ENCODE measurements at regions not wholly inside any gene's neighbourhood (a gene's known extent, or its start where the extent isn't known, plus 50 kb on each side); places are given as distances from the start of the nearest gene placed in this dataset.
"Not testable (repeated sequence)": the region's sequence is repeated elsewhere in the genome, so short reads cannot be mapped to it uniquely, and the experiment has no call there.

DNA sequence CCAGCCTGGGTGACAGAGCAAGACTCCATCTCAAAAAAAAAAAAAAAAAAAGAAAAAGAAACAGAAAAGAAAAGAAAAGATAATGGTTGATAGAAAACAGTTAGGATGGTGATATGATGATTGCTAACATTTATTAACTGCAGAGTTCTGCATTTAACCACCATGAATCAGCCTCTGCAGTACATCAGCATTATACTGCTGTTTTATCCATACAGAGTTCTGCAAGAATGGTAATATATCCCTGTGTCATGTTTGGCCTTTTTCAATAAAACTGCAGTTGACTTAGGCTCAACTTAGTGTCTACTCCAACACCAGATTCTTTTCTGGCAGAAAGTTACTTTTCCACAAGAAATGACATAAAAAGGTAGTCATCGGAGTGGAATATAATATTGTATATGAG is 62.6 kb downstream of the DUSP6 start:
- DNase-seq = no peak

DNA sequence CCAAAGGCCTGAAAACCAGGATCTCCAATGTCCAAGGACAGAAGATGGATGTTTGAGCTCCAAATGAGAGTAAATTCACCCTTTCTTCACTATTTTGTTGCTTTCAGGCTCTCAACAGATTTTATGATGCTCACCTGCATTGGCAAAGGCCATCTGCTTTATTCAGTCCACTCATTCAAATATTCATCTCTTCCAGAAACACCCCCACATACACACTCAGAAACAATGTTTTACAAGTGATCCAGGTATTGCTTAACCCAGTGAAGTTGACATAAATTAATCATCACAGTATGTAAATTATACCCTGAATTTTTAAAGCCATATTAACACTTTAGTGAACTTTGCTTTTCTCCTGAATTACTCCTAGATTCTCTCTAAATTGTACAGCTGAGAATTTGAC is 63.3 kb downstream of the DUSP6 start:
- no peak for DNase-seq

DNA sequence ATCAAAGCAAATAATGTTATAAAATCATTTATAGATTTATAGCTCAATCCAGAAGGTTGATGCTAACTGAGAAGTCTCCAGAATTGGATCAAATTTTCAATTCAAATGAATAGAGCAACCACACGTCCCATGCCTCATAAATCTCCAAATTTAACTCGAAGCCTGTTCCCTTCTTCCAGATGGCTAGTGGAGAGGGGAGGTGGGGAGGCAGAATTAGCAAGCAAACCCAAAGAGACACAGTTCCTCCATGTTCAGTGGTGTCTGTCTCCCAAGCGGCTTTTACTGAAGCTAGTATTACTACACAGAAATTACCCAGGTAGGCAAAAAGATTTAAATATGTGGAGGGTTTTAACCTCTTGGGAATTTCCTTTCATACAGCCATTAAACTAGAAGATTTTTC is 65.8 kb downstream of the DUSP6 start:
- no peak for DNase-seq

DNA sequence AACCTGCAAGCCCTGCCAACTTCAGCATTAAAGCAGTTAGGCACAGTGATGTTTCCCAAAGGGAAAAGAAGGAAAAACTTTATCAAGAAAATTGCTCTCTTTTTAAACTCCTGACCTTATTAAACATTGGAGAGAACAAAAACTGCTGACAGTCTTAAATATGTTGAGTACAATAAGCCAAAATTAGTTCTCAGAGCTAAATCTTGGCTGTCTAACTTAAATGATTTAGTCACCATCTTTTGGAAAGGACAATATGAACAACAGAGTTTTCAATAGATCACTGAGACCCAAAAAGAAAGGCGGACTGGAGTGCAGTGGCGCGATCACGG is 70.8 kb downstream of the DUSP6 start:
- DNase-seq = no peak

DNA sequence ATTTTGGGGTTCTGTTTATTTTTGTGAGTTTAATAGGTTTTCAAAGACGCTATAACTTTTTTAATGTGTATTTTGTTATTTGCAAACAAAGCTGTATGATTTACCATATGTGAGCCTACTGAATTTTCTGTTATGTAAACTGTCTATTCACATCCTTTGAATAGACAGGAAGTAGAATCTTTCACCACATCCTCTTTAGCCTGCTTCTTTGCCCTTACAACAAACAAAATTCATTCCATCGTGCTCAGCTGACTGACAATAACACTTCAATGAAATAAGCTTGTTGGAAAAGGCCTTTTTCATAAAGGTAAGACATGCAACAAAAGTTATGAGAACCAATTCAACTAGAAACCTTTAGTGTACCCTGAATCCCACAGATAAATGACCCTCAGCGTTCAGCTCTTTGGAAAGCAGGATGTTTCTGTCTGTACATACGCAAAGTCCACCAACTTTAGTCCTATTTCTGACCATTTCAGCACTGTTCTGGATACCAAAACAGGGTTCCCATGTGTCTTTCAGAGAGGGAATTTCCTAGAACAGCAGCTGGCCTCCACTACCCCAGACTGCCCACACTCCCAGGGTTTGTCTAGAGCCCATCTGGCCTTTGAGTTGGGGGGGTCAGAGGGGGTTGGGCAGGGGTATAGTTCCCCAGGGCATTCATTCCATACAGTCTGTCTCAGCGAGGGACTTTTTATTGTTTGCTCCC is 71.3 kb downstream of the DUSP6 start:
- no peak for DNase-seq

DNA sequence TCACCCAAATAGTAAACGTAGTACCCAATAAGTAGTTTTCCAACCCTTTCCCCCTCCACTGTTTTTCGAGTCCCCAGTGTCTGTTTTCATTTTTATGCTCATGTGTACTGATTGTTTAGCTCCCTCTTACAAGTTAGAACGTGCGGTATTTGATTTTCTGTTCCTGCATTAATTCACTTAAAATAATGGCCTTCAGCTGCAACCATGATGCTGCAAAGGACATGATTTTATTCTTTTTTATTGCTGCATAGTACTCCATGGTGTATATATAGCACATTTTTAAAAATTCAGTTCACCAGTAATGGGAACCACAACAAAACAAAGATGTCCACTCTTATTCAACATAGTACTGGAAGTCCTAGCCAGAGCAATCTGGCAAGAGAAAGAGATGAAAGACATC is 72.8 kb downstream of the DUSP6 start:
- DNase-seq = no peak

DNA sequence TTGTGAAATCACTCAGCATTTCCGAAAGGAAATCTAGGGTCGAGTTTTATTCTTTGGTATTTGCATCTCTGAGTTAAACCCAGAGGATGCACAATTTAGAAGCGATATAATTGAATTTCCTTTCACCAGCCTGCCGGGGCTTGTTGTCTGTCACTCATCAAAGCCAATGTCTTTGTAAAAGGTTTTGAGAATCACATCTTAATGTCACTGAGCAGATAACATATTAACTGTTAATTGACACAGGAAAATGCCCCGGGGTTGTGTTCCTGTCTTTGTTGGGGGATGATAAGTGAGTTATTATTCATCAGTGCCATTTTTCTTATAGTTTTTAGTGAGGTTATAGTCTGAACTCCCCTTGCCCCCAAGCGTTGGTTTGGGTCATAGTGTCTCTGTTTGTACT is 73.4 kb downstream of the DUSP6 start:
- DNase-seq = no peak

DNA sequence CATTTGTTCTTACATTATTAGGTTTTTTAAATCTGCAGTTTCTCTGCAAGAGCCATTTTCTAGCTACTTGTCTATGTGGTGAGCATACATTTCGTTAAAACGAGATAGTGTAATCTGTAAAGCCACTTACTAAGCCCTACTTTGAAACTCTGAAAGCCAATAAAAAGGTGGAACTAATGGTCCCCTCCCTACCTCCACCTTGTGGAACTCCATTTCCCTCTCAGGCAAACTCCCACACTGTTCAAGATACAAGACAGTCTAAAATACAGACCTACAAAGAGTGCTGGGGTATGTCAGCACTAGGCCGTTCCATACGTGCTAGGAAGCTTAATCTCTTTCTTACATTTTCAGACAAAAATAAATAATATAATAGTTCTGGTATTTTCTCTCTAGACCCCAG is 74.1 kb downstream of the DUSP6 start:
- no peak for DNase-seq

DNA sequence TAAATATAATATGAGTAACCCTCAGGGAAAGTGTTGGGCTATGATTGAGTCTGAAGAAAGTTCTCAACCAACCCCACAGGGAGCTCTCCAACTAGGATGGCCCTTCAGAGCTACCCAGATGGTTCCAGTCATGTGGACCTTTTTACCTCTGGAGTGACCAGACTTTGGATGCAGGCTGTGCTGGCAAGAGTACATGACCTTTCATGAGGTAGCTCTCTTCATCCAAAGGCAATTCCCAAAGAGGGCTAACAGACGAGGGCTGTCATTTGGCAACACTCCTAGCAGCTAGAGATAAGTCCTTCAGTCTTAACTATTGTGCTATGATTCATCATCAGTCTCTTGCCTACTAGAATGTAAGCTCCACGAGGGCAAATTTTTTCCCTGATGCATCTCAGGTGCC is 75.4 kb downstream of the DUSP6 start:
- DNase-seq = no peak

DNA sequence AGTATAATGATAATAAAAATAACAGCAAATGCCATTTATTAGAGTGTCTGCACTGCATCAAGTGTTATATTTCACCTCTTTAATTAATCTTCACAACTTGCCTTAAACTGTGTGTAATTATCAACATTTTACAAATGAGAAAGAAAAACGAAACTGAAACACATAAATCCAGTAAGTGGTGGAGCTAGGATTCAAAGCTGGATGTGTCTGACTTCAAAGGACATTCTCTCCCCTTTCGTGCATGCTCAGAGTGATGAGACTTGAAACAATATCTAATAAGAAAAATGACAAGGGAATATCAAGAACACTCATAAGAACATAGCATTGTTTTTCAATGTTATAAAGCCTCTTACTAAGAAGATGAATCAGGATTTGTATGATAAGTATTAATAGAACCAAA is 78.8 kb downstream of the DUSP6 start:
- DNase-seq = no peak

DNA sequence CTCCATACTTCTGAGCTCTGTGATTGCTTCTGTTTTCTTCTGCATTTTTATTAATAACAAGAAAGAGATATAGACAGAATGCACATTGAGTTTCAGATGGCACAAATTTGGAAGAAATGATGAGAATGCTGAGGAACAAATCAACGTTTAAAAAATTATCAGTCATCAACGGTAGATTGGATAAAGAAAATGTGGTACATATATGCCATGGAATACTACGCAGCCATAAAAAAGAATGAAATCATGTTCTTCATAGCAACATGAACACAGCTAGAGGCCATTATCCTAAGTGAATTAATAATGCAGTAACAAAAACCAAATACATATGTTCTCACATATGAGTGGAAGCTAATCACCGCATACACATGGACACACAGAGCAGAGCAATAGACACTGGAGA is 81.8 kb downstream of the DUSP6 start:
- DNase-seq = no peak

DNA sequence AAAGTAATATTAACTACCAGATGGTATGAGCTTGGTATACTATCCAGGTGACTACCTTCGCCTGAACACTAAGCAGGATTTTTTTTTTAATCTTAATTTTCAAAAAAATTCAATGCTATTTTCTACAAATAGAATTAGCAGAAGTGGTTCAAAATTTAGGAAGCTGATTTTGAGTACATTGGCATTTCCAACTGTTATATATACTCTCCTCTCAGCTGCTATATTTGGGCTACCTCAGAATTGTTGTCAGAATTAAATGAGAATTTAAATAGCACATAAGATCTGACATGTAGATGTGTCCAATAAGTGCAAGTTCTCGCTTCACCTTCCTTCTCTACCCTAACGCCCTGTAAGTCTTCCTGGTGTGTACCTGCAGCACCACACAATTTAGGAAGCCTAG is 83.1 kb downstream of the DUSP6 start:
- no peak for DNase-seq

DNA sequence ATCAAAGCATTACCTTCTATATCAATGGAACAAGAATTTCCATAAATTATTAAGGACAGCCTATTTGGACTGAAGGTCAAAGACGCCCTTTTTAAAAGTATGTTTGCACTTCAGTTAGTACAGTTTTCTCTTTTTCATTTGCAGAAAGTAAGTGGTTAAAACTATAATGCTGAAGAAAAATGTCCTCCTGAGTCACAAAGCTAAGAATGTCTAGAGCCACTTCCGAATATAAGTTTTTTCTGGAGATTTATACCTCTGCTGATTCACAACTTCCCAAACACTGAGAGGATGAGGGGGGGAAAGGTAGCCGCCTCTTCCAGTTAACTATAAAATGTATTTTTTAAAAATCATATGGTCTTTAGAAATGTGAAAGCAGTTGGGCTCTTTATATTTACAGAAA is 84.9 kb downstream of the DUSP6 start:
- no peak for DNase-seq

DNA sequence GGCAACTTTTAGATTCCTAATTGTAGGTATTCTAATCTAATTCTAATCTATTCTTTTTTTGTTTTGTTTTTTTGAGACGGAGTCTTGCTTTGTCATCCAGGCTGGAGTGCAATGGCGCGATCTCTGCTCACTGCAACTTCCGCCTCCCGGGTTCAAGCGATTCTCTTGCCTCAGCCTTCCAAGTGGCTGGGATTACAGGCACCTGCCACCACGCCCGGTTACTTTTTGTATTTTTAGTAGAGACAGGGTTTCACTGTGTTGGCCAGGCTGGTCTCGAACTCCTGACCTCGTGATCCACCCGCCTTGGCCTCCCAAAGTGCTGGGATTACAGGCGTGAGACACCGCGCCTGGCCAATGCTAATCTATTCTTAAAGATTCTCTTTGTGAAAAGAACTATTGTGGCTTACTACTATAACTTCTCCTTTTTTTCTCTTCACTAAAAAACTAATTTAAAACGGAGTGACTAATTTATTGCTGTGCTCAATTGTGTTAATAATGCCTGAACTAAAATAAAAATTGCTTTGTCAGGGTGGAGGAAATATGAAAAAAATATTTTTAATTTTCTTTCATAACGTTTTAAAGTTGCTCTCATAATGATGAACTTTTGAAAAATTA is 85.6 kb downstream of the DUSP6 start:
- not testable (repeated sequence) for DNase-seq

DNA sequence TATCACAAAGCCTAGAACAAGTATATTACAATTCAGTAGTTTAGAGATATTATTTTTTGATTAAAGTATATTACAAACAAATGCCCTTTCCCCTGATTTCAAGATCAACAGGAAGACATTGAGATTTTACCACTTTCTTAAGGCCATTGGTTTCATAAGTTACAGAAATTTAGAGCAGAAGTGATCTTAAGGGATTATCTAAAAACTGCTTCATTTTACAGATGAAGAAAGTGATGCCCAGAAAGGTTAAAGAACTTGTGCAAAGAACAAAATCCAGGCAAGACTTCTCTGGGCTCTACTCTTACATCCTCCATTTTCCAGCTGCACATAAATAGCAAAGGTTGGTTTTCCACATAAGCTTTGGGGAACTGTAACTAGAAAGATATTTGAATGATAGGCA is 87.5 kb downstream of the DUSP6 start:
- DNase-seq = no peak

DNA sequence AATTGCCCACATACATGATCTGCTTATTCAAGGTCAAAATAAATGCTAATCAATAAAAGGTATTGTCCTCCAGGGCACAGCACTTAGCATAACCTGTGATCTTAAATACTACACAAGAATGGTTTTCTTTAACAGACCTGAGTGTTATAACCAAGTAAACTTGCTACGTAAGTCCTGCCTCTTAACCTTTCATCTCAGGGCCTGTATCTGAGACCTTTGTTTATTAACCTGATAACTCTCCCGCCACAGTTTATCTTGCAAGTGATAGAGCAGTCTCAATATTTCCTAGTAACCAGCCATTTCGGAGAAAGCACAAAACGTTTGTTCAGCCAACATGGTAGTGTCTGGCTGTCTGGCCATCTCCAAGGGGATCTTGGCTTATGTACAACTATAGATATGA is 88.4 kb downstream of the DUSP6 start:
- DNase-seq = no peak

DNA sequence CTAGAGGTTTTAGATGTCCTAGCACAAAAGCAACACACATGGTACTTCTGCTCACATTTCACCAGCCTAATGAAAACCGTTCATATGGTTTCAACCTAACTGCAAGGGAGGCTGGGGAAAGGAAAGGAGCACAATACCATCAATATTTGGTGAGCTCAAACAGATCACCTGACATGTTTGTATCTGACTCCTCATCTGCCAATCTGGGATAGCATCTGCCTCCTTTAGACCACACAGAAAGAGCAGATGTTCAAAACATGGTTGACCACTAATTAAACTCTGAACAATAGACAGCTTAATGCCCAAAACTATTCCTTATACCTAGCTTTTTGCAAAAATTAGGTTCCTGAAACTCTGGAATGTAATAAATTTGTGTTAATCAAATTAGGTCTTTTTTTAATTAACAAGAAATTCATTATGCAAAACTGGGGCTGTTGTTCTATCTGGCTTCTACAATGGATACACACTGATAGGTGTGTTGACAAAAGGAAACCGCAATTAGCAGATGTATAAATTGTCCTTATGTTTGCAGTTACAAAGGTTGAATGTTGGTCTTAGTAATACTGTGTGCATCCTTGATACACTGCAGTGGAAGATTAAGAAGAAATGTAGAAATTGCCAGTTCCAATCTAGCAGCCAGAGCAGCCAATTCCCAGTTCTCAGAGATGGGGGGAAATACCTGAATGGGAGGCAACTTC is 89.3 kb downstream of the DUSP6 start:
- DNase-seq = no peak

DNA sequence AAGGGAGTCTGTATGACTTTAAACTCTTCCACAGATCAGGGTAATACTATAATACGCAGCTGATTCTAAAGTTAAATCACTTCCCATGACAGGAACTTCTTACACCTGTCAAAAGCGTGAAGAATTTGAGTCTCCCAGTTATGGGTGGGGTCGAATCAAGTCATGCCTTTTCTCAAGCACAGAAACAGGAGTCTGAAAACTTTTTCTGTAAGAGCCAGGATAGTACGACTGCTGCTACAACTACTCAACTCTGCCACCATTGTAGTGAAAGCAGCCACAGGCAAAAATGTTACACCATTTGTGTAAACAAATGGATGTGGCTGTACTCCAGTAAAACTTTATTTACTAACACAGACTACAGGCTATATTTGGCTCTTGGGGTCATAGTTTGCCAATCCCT is 90.3 kb downstream of the DUSP6 start:
- DNase-seq = no peak

DNA sequence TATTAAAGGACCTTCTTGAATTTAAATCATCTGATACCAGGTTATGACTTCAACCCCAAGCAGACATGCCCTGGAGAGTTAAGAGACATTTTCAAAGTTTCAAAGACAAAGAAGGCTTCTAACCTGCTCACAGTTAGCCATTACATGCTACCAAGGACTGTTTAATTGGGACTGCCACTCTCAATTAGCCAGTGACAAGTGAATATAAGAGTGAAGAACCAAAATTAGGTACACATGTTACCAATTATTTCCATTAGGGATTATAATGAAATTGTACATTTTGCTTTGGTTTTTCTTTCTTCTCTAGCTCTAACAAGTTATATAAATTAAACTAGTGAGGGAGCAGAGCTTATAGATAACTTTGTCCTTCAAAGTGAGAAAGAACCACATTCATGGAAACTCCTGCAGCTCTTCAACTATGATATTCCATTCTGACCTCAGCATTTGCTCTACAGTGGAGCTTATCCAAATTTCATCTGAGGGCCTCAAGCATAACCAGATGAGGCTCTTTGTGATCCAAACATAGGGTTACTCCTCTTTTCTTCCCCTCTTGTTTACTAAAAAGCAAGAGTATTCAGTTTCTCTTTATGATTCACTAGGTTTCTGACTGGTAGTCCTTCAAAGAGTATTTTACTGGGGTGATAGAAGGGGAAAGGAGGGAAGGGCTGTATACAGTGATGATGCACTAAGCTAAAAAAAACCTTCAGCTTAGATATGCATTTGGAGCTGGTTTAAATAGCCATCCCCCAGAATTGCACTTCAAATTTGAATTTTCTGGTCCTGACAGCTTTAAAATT is 91.3 kb downstream of the DUSP6 start:
- DNase-seq = no peak

DNA sequence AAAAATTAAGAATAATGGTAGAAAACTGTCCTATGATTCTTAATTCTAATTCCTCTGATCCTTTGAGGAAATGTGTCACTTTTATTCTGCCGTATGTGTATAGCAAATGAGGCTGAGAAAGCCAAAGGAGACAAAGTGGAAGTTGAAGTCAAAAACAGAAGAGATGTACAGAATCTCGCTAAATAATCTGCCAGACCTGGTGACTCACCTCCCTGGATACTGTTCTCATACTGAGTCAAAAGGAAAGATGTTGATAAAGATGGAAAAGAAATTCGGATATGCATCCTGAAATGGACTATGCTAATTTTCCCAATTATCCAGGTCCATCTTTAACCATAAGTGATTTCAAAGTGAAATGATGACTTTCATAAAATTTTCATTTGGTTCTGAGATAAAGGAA is 92.5 kb downstream of the DUSP6 start:
- no peak for DNase-seq

DNA sequence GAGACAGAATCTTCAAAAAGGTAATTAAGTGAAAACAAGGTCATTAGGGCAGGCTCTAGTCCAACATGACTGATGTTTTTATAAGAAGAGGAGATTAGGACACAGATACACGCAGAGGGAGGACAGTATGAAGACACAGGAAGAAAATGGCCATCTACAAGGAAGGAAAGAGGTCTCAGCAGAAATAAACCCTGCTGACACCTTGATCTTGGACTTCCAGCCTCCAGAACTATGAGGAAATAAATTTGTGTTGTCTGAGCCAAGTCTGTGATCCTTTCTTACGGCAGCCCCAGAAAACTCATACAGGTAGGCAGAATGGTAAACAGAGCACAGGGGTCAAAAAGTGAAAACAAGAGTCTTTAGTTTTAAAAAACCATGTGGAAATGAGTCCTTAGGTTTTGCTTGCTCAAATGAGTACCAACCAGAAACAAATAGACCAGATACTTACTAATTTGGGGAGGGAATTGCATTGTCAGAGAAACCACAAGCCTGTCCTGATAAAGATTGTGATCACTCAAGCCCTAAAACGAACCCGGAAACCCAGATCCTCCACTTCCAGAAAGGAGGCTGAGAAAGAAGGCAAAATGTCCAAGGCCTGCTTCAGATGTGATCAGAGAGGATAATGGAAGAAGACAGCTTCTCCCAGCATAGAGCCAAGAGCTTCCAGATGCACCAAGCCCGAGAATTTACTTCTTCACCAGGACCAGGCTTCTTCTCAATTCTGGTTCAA is 93.9 kb downstream of the DUSP6 start:
- no peak for DNase-seq

DNA sequence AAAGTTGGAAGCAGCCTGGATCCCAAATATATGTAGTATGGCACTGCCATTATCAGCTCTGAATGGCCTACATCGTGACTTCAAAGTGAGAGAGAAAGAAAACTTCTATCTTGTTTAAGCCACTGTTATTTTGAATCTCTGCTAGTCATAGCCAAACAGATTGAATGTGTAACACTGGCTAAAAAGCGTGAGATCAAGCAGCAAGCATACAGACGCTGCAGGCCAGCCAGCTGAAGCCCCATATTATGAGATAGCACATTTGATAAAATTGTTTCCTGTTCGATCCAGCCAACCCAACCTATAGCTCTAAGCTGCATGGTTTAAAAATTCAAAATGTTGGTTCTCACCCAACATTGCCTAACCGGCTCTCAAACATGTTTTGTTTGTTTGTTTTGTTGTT is 95.0 kb downstream of the DUSP6 start:
- DNase-seq = no peak

DNA sequence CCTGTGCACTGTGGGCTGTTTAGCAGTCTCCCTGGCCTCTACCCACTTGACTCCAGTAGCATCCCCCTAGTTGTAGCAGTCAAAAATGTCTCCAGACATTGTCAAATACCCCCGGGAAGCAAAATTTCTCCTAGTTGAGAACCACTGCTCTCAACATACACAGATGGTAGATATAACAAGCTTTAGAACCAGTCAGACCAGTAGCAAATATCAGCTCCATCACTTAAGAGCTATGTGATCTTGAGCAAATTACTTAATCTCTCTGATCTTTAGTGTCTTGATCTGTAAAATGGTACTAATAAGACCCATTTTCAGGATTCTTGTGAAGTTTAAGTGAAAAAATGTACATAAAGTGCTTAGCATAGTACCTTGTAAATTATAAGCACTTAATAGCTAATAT is 96.2 kb downstream of the DUSP6 start:
- DNase-seq = no peak

Data from DMS79 (cell line).